SK-N-SH treated with all-trans-retinoic acid at 6 μM for 48 hours (cell line): ENCODE measurements at regions not wholly inside any gene's neighbourhood (a gene's known extent, or its start where the extent isn't known, plus 50 kb on each side); places are given as distances from the start of the nearest gene placed in this dataset.

Experiments used
- ATAC-seq: fragments of 200-7000 bp; cut with Tn5 transposase; 3 replicates; pipeline ENCODE4 v1.9.1; 2020; ENCODE audit warnings: mild to moderate bottlenecking, moderate library complexity
- ARNTL ChIP-seq: fragments of 450-650 bp; formaldehyde crosslinking; IDR thresholded peaks from 2 replicates; pipeline ENCODE4 v1.5.0; 2020; ENCODE audit warnings: low read depth, mild to moderate bottlenecking, moderate library complexity, borderline replicate concordance
- BACH2 ChIP-seq: fragments of 250-450 bp; sonication (Bioruptor Pico); IDR thresholded peaks from 2 replicates; pipeline ENCODE4 v1.9.0; 2021; ENCODE audit warnings: mild to moderate bottlenecking, borderline replicate concordance
- CSDC2 ChIP-seq: fragments of 250-450 bp; sonication (Bioruptor Pico); IDR thresholded peaks from 2 replicates; pipeline ENCODE4 v1.5.0; 2020; ENCODE audit warnings: mild to moderate bottlenecking, moderate library complexity
- ESRRG ChIP-seq: fragments of 250-450 bp; sonication (Bioruptor Pico); IDR thresholded peaks from 2 replicates; pipeline ENCODE4 v1.6.1; 2021; ENCODE audit warnings: mild to moderate bottlenecking
- GLIS3 ChIP-seq: fragments of 250-450 bp; sonication (Bioruptor Pico); IDR thresholded peaks from 2 replicates; pipeline ENCODE4 v1.5.0; 2020; ENCODE audit warnings: mild to moderate bottlenecking, moderate library complexity
- ISL1 ChIP-seq: fragments of 250-450 bp; sonication (Bioruptor Pico); IDR thresholded peaks from 2 replicates; pipeline ENCODE4 v2.1.2; 2022; ENCODE audit warnings: mild to moderate bottlenecking, moderate library complexity
- OSR1 ChIP-seq: fragments of 250-450 bp; sonication (Bioruptor Pico); IDR thresholded peaks from 2 replicates; pipeline ENCODE4 v1.8.0; 2022; ENCODE audit warnings: moderate library complexity, mild to moderate bottlenecking, inconsistent platforms
- PATZ1 ChIP-seq: fragments of 250-450 bp; sonication (Bioruptor Pico); IDR thresholded peaks from 2 replicates; pipeline ENCODE4 v1.8.0; 2020; ENCODE audit warnings: mild to moderate bottlenecking, moderate library complexity, borderline replicate concordance
- PPARA ChIP-seq: fragments of 250-450 bp; sonication (Bioruptor Pico); IDR thresholded peaks from 2 replicates; pipeline ENCODE4 v1.5.0; 2020; ENCODE audit warnings: mild to moderate bottlenecking, borderline replicate concordance
- RARB ChIP-seq: fragments of 250-450 bp; sonication (Bioruptor Pico); IDR thresholded peaks from 2 replicates; pipeline ENCODE4 v1.8.0; 2021; ENCODE audit warnings: mild to moderate bottlenecking, moderate library complexity
- SNAI2 ChIP-seq: fragments of 250-450 bp; sonication (Bioruptor Pico); IDR thresholded peaks from 2 replicates; pipeline ENCODE4 v1.5.0; 2020; ENCODE audit warnings: mild to moderate bottlenecking, moderate library complexity
- TCF4 ChIP-seq: fragments of 250-450 bp; sonication (Bioruptor Pico); IDR thresholded peaks from 2 replicates; pipeline ENCODE4 v1.8.0; 2021; ENCODE audit warnings: mild to moderate bottlenecking, moderate library complexity, borderline replicate concordance
- TOX ChIP-seq: fragments of 250-450 bp; sonication (Bioruptor Pico); IDR thresholded peaks from 2 replicates; pipeline ENCODE4 v1.8.0; 2021; ENCODE audit warnings: mild to moderate bottlenecking, moderate library complexity, borderline replicate concordance
- ZC3H10 ChIP-seq: fragments of 250-450 bp; sonication (Bioruptor Pico); IDR thresholded peaks from 2 replicates; pipeline ENCODE4 v1.5.1; 2021; ENCODE audit warnings: mild to moderate bottlenecking, moderate library complexity
- ZFP3 ChIP-seq: fragments of 250-450 bp; sonication (Bioruptor Pico); IDR thresholded peaks from 2 replicates; pipeline ENCODE4 v1.5.0; 2020; ENCODE audit warnings: mild to moderate bottlenecking, moderate library complexity
- ZFP30 ChIP-seq: fragments of 450-650 bp; formaldehyde crosslinking; IDR thresholded peaks from 2 replicates; pipeline ENCODE4 v1.5.0; 2022; ENCODE audit warnings: mild to moderate bottlenecking, moderate library complexity
- ZNF565 ChIP-seq: fragments of 450-650 bp; formaldehyde crosslinking; conservative IDR thresholded peaks from 2 replicates; pipeline ENCODE4 v1.5.0; 2020; ENCODE audit warnings: low read depth, mild to moderate bottlenecking, moderate library complexity
- ZNF70 ChIP-seq: fragments of 450-650 bp; formaldehyde crosslinking; IDR thresholded peaks from 2 replicates; pipeline ENCODE4 v1.5.0; 2020; ENCODE audit warnings: mild to moderate bottlenecking, moderate library complexity
- TF ChIP-seq, protein P1 (sequence below): fragments of 250-450 bp; sonication (Bioruptor Pico); IDR thresholded peaks from 2 replicates; pipeline ENCODE4 v1.5.0; 2020; ENCODE audit warnings: mild to moderate bottlenecking, moderate library complexity
- TF ChIP-seq, protein P2 (sequence below): fragments of 250-450 bp; sonication (Bioruptor Pico); IDR thresholded peaks from 2 replicates; pipeline ENCODE4 v1.5.1; 2021; ENCODE audit warnings: mild to moderate bottlenecking, moderate library complexity
- TF ChIP-seq, protein P3 (sequence below): fragments of 250-450 bp; sonication (Bioruptor Pico); IDR thresholded peaks from 2 replicates; pipeline ENCODE4 v1.5.1; 2020; ENCODE audit warnings: low read depth, mild to moderate bottlenecking, moderate library complexity
- TF ChIP-seq, protein P4 (sequence below): fragments of 250-450 bp; sonication (Bioruptor Pico); IDR thresholded peaks from 2 replicates; pipeline ENCODE4 v1.8.0; 2021; ENCODE audit warnings: low read depth, mild to moderate bottlenecking, moderate library complexity, borderline replicate concordance

- ATAC-seq = no peak
- TF ChIP-seq ISL1 (no peak), RARB (CRISPR knock-in tag) (no peak), TOX (CRISPR knock-in tag) (no peak), ZNF565 (CRISPR knock-in tag) (no peak), ZFP30 (CRISPR knock-in tag) (no peak), PPARA (CRISPR knock-in tag) (no peak), GLIS3 (CRISPR knock-in tag) (no peak), ZFP3 (CRISPR knock-in tag) (no peak), TCF4 (CRISPR knock-in tag) (no peak), OSR1 (CRISPR knock-in tag) (no peak), BACH2 (CRISPR knock-in tag) (no peak), ZNF70 (no peak), ZC3H10 (CRISPR knock-in tag) (no peak), PATZ1 (CRISPR knock-in tag) (no peak), ESRRG (CRISPR knock-in tag) (no peak)
- TF ChIP-seq, protein P1, sequence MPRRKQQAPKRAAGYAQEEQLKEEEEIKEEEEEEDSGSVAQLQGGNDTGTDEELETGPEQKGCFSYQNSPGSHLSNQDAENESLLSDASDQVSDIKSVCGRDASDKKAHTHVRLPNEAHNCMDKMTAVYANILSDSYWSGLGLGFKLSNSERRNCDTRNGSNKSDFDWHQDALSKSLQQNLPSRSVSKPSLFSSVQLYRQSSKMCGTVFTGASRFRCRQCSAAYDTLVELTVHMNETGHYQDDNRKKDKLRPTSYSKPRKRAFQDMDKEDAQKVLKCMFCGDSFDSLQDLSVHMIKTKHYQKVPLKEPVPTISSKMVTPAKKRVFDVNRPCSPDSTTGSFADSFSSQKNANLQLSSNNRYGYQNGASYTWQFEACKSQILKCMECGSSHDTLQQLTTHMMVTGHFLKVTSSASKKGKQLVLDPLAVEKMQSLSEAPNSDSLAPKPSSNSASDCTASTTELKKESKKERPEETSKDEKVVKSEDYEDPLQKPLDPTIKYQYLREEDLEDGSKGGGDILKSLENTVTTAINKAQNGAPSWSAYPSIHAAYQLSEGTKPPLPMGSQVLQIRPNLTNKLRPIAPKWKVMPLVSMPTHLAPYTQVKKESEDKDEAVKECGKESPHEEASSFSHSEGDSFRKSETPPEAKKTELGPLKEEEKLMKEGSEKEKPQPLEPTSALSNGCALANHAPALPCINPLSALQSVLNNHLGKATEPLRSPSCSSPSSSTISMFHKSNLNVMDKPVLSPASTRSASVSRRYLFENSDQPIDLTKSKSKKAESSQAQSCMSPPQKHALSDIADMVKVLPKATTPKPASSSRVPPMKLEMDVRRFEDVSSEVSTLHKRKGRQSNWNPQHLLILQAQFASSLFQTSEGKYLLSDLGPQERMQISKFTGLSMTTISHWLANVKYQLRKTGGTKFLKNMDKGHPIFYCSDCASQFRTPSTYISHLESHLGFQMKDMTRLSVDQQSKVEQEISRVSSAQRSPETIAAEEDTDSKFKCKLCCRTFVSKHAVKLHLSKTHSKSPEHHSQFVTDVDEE (CRISPR knock-in tag) = no peak
- TF ChIP-seq, protein P2, sequence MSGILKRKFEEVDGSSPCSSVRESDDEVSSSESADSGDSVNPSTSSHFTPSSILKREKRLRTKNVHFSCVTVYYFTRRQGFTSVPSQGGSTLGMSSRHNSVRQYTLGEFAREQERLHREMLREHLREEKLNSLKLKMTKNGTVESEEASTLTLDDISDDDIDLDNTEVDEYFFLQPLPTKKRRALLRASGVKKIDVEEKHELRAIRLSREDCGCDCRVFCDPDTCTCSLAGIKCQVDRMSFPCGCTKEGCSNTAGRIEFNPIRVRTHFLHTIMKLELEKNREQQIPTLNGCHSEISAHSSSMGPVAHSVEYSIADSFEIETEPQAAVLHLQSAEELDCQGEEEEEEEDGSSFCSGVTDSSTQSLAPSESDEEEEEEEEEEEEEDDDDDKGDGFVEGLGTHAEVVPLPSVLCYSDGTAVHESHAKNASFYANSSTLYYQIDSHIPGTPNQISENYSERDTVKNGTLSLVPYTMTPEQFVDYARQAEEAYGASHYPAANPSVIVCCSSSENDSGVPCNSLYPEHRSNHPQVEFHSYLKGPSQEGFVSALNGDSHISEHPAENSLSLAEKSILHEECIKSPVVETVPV = no peak
- TF ChIP-seq, protein P3, sequence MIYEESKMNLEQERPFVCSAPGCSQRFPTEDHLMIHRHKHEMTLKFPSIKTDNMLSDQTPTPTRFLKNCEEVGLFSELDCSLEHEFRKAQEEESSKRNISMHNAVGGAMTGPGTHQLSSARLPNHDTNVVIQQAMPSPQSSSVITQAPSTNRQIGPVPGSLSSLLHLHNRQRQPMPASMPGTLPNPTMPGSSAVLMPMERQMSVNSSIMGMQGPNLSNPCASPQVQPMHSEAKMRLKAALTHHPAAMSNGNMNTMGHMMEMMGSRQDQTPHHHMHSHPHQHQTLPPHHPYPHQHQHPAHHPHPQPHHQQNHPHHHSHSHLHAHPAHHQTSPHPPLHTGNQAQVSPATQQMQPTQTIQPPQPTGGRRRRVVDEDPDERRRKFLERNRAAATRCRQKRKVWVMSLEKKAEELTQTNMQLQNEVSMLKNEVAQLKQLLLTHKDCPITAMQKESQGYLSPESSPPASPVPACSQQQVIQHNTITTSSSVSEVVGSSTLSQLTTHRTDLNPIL (CRISPR knock-in tag) = no peak
- TF ChIP-seq, protein P4, sequence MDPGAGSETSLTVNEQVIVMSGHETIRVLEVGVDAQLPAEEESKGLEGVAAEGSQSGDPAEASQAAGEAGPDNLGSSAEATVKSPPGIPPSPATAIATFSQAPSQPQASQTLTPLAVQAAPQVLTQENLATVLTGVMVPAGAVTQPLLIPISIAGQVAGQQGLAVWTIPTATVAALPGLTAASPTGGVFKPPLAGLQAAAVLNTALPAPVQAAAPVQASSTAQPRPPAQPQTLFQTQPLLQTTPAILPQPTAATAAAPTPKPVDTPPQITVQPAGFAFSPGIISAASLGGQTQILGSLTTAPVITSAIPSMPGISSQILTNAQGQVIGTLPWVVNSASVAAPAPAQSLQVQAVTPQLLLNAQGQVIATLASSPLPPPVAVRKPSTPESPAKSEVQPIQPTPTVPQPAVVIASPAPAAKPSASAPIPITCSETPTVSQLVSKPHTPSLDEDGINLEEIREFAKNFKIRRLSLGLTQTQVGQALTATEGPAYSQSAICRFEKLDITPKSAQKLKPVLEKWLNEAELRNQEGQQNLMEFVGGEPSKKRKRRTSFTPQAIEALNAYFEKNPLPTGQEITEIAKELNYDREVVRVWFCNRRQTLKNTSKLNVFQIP (CRISPR knock-in tag) = no peak
Measured at GRCh38 chr13:89967701-89968100, 1379.8 kb upstream of the MIR17HG start.

DNA sequence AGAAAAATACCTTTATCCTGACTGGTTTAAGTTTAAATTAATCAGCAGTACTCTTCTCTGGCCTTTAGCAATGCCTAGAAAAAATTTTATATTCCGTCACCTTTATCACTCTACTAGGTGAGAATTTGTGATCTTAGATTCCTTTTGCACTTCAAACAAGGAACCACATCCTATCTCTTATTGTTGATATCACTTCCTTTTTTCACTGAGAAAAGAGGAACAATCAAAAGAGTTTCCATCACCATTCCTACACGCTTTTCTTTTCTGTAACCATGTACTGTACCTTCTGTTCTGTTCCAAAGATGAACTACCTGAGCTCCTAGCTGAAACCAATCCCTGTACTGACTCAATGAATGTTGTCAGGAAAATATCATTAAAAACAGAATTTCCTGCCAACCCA, 1379.0 kb upstream of the MIR17HG start:
- ATAC-seq = no peak
- TF ChIP-seq ISL1 = no peak
- TF ChIP-seq ARNTL (CRISPR knock-in tag) = no peak
- TF ChIP-seq, protein P2 = no peak
- no peak for TF ChIP-seq ZNF70
- TF ChIP-seq PPARA (CRISPR knock-in tag) = no peak
- TF ChIP-seq, protein P1 (CRISPR knock-in tag) = no peak
- no peak for TF ChIP-seq ZC3H10 (CRISPR knock-in tag)
- no peak for TF ChIP-seq GLIS3 (CRISPR knock-in tag)
- TF ChIP-seq, protein P3 (CRISPR knock-in tag) = no peak
- TF ChIP-seq ZFP30 (CRISPR knock-in tag) = no peak
- no peak for TF ChIP-seq CSDC2 (CRISPR knock-in tag)
- TF ChIP-seq SNAI2 (CRISPR knock-in tag) = no peak
